Activated CD4-positive, alpha-beta T cell treated with anti-CD3 and anti-CD28 coated beads, Interleukin-2, Interleukin-6, amounts not matched to agents 100 ng/mL and 50 ng/mL, durations not matched to agents 16 hours and 8 hours (primary cell): ENCODE measurements at regions not wholly inside any gene's neighbourhood (a gene's known extent, or its start where the extent isn't known, plus 50 kb on each side); places are given as distances from the start of the nearest gene placed in this dataset.
"Not testable (repeated sequence)": the region's sequence is repeated elsewhere in the genome, so short reads cannot be mapped to it uniquely, and the experiment has no call there.

Experiments used
- DNase-seq: peaks from one replicate; pipeline ENCODE4 v3.0.0-alpha.2; 2020

- DNase-seq, result no peak
Observed at GRCh38 chr15:58298879-58299850, 132.6 kb upstream of the LIPC start.

- no peak for DNase-seq
Observed at GRCh38 chr15:58302832-58303231, 129.0 kb upstream of the LIPC start.

- DNase-seq, result no peak
Observed at GRCh38 chr15:58303236-58303635, 128.6 kb upstream of the LIPC start.

- no peak for DNase-seq
Observed at GRCh38 chr15:58306591-58307312, 125.0 kb upstream of the LIPC start.

GRCh38 chr15:58307313-58307961 is 124.4 kb upstream of the LIPC start:
- DNase-seq, result no peak

GRCh38 chr15:58308742-58309355 is 122.9 kb upstream of the LIPC start:
- no peak for DNase-seq

GRCh38 chr15:58309963-58310928 is 121.5 kb upstream of the LIPC start:
- DNase-seq, result no peak

GRCh38 chr15:58311556-58311955 is 120.2 kb upstream of the LIPC start:
- DNase-seq, result no peak

GRCh38 chr15:58312031-58312430 is 119.8 kb upstream of the LIPC start:
- DNase-seq, result no peak

GRCh38 chr15:58313304-58313703 is 118.5 kb upstream of the LIPC start:
- no peak for DNase-seq

- DNase-seq, result no peak
Observed at GRCh38 chr15:58313810-58314592, 117.8 kb upstream of the LIPC start.

GRCh38 chr15:58314593-58315216 is 117.1 kb upstream of the LIPC start:
- peak; percentile 16 for DNase-seq

GRCh38 chr15:58318517-58318916 is 113.3 kb upstream of the LIPC start:
- DNase-seq, result no peak

- no peak for DNase-seq
Observed at GRCh38 chr15:58321034-58321433, 110.8 kb upstream of the LIPC start.

- no peak for DNase-seq
Observed at GRCh38 chr15:58322253-58322652, 109.5 kb upstream of the LIPC start.

GRCh38 chr15:58323321-58323720 is 108.5 kb upstream of the LIPC start:
- not testable (repeated sequence) for DNase-seq

- DNase-seq, result no peak
Observed at GRCh38 chr15:58324533-58324932, 107.3 kb upstream of the LIPC start.

GRCh38 chr15:58327958-58328357 is 103.8 kb upstream of the LIPC start:
- DNase-seq, result no peak

GRCh38 chr15:58329211-58329610 is 102.6 kb upstream of the LIPC start:
- no peak for DNase-seq
